Parathyroid adenoma (tissue), 2 donors: ENCODE measurements at regions not wholly inside any gene's neighbourhood (a gene's known extent, or its start where the extent isn't known, plus 50 kb on each side); places are given as distances from the start of the nearest gene placed in this dataset.

Experiments
- H2AFZ ChIP-seq: fragments of 300-600 bp; sonication (generic); one replicate; pipeline ENCODE4 v1.7.0; 2017; ENCODE audit warnings: antibody characterized with exemption, mild to moderate bottlenecking
- H3K27ac ChIP-seq: fragments of 300-600 bp; sonication (generic); one replicate; pipeline ENCODE4 v1.7.0; 2017
- H3K27me3 ChIP-seq: fragments of 300-600 bp; sonication (generic); one replicate; pipeline ENCODE4 v1.7.0; 2017; ENCODE audit warnings: low read length; ENCODE audit not compliant: control insufficient read depth, insufficient read depth
- H3K36me3 ChIP-seq: fragments of 300-600 bp; sonication (generic); one replicate; pipeline ENCODE4 v1.7.0; 2017; ENCODE audit warnings: low read length; ENCODE audit not compliant: control insufficient read depth, insufficient read depth
- H3K4me1 ChIP-seq: fragments of 300-600 bp; sonication (generic); one replicate; pipeline ENCODE4 v1.7.0; 2017; ENCODE audit warnings: control low read depth
- H3K4me2 ChIP-seq: fragments of 300-600 bp; sonication (generic); one replicate; pipeline ENCODE4 v1.7.0; 2017; ENCODE audit warnings: low read length
- H3K4me3 ChIP-seq: fragments of 300-600 bp; sonication (generic); one replicate; pipeline ENCODE4 v1.7.0; 2017; ENCODE audit warnings: low read depth, low read length
- H3K79me2 ChIP-seq: fragments of 300-600 bp; sonication (generic); one replicate; pipeline ENCODE4 v1.7.0; 2017; ENCODE audit warnings: control low read depth
- H3K9ac ChIP-seq: fragments of 300-600 bp; sonication (generic); one replicate; pipeline ENCODE4 v1.7.0; 2017; ENCODE audit warnings: mild to moderate bottlenecking
- H3K9me3 ChIP-seq: fragments of 300-600 bp; sonication (generic); one replicate; pipeline ENCODE4 v1.7.0; 2017; ENCODE audit warnings: low read length; ENCODE audit not compliant: control insufficient read depth
- CTCF ChIP-seq: fragments of 300-600 bp; sonication (generic); IDR thresholded peaks from one replicate; pipeline ENCODE4 v1.7.0; 2017; ENCODE audit warnings: antibody characterized with exemption, mild to moderate bottlenecking
- donor health status: primary hyperparathyroidism.

GRCh38 chr14:101332281-101332680 is 229.0 kb upstream of the DIO3 start:
- no peak for TF ChIP-seq CTCF
- no peaks in the 10 kb centered on the region for H3K36me3 ChIP-seq
- H3K4me2 ChIP-seq: no peak overlapping the region
- H3K27me3 ChIP-seq: no peaks in the 10 kb centered on the region
- H3K4me1 ChIP-seq: no peaks in the 10 kb centered on the region
- no peaks in the 10 kb centered on the region for H3K79me2 ChIP-seq
- H2AFZ ChIP-seq: no peak overlapping the region
- H3K9ac ChIP-seq: no peak overlapping the region
- no peak overlapping the region for H3K27ac ChIP-seq
- H3K4me3 ChIP-seq: no peak overlapping the region
- H3K9me3 ChIP-seq: no peaks in the 10 kb centered on the region

- no peak overlapping the region for H3K4me3 ChIP-seq
- no peak overlapping the region for H3K9ac ChIP-seq
These were observed 227.7 kb upstream of the DIO3 start for GRCh38 chr14:101333335-101334280.

DNA sequence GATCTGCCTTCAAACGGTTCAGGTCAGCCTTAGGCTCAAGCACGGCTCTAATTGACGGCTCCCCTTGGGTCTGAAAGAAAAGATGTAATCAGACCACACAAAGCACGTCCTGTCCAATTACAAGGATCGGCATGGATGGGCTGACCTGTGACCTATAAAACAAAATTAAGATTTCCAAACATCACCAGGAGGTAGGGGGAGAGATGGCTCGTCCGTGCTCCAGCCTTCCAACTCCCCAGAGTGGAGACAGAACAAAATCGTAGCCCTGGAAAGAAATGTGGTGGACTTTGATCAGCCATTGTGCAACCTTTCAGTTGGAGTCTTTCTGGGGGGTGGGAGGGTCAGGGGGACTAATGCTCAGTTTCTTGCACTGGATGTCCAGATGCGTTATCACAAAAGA is 226.6 kb upstream of the DIO3 start:
- H3K9me3 ChIP-seq: no peaks in the 10 kb centered on the region
- no peak overlapping the region for H3K27ac ChIP-seq
- H3K4me2 ChIP-seq: no peak overlapping the region
- no peak overlapping the region for H2AFZ ChIP-seq
- no peaks in the 10 kb centered on the region for H3K4me1 ChIP-seq
- H3K27me3 ChIP-seq: no peaks in the 10 kb centered on the region
- no peak overlapping the region for H3K9ac ChIP-seq
- H3K36me3 ChIP-seq: no peaks in the 10 kb centered on the region
- no peak overlapping the region for H3K4me3 ChIP-seq
- no peaks in the 10 kb centered on the region for H3K79me2 ChIP-seq
- TF ChIP-seq CTCF: no peak

More at GRCh38 chr14:101333335-101334280, 227.7 kb upstream of the DIO3 start:
- no peaks in the 10 kb centered on the region for H3K9me3 ChIP-seq
- H3K36me3 ChIP-seq: no peaks in the 10 kb centered on the region
- H3K79me2 ChIP-seq: no peaks in the 10 kb centered on the region
- H3K27me3 ChIP-seq: no peaks in the 10 kb centered on the region
- no peak for TF ChIP-seq CTCF
- no peak overlapping the region for H3K4me2 ChIP-seq
- H2AFZ ChIP-seq: no peak overlapping the region
- H3K4me1 ChIP-seq: no peaks in the 10 kb centered on the region
- H3K27ac ChIP-seq: no peak overlapping the region

DNA sequence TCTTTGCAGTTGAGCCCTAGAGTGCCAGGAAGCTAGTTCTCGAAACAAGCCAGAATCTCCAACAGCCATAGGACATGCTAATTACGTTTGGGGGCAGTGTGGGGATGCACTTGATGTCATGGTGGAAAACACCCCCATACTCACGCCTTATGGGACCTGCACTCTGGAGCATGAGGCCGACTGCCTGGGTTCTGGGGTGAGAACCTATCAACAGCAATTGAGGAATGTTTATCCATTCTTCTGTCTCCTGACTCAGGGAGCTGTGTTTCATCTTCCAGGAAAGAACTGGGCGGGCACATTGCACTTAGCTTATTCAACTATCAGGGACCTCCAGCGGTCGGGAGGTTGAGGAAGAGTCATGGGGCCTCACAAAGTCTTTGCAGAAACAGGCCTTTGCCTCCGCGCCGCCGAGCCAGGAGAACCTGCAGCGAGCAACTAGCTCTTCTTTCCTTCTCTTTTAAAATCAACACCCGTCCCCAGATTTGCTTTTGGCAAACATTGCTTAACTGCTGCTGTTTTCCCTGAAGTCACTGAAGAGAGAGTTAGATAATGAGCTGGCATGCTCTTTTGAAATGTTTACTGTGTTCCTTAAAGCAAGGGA is 226.1 kb upstream of the DIO3 start:
- no peak overlapping the region for H3K4me3 ChIP-seq

More for the DNA sequence above, 226.1 kb upstream of the DIO3 start:
- Histone ChIP-seq H2AFZ (no peak overlapping the region), H3K9ac (no peak overlapping the region), H3K4me2 (no peak overlapping the region), H3K4me1 (no peaks in the 10 kb centered on the region), H3K27ac (no peak overlapping the region), H3K36me3 (no peaks in the 10 kb centered on the region), H3K79me2 (no peaks in the 10 kb centered on the region), H3K27me3 (no peaks in the 10 kb centered on the region), H3K9me3 (no peaks in the 10 kb centered on the region)
- no peak for TF ChIP-seq CTCF
